Thyroid gland (tissue), 4 donors: ENCODE measurements at regions not wholly inside any gene's neighbourhood (a gene's known extent, or its start where the extent isn't known, plus 50 kb on each side); places are given as distances from the start of the nearest gene placed in this dataset.

Experiments
- DNase-seq, 2 donors: peaks; one replicate each; pipeline ENCODE4 v3.0.0-alpha.2; 2019
- H3K27ac ChIP-seq, 3 donors: fragments of 200-600 bp; sonication (generic); 1 replicate in 2 of 3; 2 replicates in 1 of 3; pipeline ENCODE4 v1.5.1; 2016 to 2019; ENCODE audit warnings: mild to moderate bottlenecking in 1 of 3, moderate library complexity in 1 of 3
- H3K27me3 ChIP-seq: fragments of 200-600 bp; sonication (generic); one replicate; pipeline ENCODE4 v1.5.1; 2019
- H3K36me3 ChIP-seq, 2 donors: fragments of 200-600 bp; sonication (generic); one replicate each; pipeline ENCODE4 v1.5.1; 2016 to 2019
- H3K4me1 ChIP-seq, 2 donors: fragments of 200-600 bp; sonication (generic); one replicate each; pipeline ENCODE4 v1.5.1; 2017 to 2019
- H3K4me3 ChIP-seq, 3 donors: fragments of 200-600 bp; sonication (generic); replicated peaks in 1 of 3; 1 replicate in 2 of 3; 2 replicates in 1 of 3; pipeline ENCODE4 v1.5.1; 2016; ENCODE audit warnings: mild to moderate bottlenecking in 1 of 3
- H3K9me3 ChIP-seq: fragments of 200-600 bp; sonication (generic); one replicate; pipeline ENCODE4 v1.5.1; 2017
- POLR2A ChIP-seq, 2 donors: fragments of 450-650 bp; IDR thresholded peaks; one replicate each; pipeline ENCODE4 v1.6.1; 2017; ENCODE audit warnings: antibody characterized with exemption in 2 of 2, mild to moderate bottlenecking in 2 of 2, moderate library complexity in 1 of 2
- WGBS, 2 donors: methylation state at CpG; one replicate each; pipeline ENCODE4 v1.1.5; 2017; 5-methylcytosine and 5-hydroxymethylcytosine counted together
- intact Hi-C: fragments of 100-400 bp; cut with DNase I; formaldehyde crosslinking; loops from one replicate; pipeline ENCODE4 v1.15.1; 2023
- TF ChIP-seq, protein P1 (sequence below), 6 experiments: fragments of 200-600 bp in 3 of 6; fragments of 450-650 bp in 3 of 6; sonication (generic) in 3 of 6; IDR thresholded peaks; one replicate each; pipeline ENCODE4 v1.5.1; 2016 to 2019; ENCODE audit warnings: antibody characterized with exemption in 6 of 6, mild to moderate bottlenecking in 2 of 6, inconsistent platforms in 1 of 6, moderate library complexity in 1 of 6

DNA sequence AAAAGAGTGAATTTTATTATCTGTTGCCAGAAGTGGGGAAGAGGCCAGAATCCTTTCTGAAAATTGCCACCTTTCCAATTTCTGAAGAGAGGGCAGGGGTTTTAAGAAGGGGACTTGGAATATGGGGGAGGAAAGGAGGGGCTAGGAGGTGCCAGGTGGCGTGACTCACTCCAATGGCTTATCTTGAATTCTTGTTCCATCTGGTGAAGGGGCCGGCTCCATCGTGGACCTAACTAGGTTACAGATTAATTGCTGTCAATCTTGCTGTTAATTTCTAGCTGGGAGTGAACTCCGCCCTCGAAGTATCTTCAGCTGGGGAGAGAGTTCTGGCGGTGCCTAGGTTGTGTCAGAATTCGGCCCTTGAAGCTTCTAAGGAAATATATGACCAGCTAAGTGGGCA, 138.7 kb downstream of the YTHDC2 start:
- intact Hi-C loops = no loop called here
- Histone ChIP-seq H3K4me1 (no peaks in the 10 kb centered on the region), H3K9me3 (no peaks in the 10 kb centered on the region), H3K4me3 (no peak overlapping the region), H3K27ac (no peak overlapping the region), H3K27me3 (no peaks in the 10 kb centered on the region), H3K36me3 (no peaks in the 10 kb centered on the region)
- TF ChIP-seq POLR2A (IDR thresholded peaks at IDR 0.05) = no peak
- TF ChIP-seq, protein P1, sequence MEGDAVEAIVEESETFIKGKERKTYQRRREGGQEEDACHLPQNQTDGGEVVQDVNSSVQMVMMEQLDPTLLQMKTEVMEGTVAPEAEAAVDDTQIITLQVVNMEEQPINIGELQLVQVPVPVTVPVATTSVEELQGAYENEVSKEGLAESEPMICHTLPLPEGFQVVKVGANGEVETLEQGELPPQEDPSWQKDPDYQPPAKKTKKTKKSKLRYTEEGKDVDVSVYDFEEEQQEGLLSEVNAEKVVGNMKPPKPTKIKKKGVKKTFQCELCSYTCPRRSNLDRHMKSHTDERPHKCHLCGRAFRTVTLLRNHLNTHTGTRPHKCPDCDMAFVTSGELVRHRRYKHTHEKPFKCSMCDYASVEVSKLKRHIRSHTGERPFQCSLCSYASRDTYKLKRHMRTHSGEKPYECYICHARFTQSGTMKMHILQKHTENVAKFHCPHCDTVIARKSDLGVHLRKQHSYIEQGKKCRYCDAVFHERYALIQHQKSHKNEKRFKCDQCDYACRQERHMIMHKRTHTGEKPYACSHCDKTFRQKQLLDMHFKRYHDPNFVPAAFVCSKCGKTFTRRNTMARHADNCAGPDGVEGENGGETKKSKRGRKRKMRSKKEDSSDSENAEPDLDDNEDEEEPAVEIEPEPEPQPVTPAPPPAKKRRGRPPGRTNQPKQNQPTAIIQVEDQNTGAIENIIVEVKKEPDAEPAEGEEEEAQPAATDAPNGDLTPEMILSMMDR (IDR thresholded peaks at IDR 0.05) = no peak
- 80 to 86% methylated on average over 7 of the region's 7 CpGs for WGBS, 2 donors
- DNase-seq = no peak

DNA sequence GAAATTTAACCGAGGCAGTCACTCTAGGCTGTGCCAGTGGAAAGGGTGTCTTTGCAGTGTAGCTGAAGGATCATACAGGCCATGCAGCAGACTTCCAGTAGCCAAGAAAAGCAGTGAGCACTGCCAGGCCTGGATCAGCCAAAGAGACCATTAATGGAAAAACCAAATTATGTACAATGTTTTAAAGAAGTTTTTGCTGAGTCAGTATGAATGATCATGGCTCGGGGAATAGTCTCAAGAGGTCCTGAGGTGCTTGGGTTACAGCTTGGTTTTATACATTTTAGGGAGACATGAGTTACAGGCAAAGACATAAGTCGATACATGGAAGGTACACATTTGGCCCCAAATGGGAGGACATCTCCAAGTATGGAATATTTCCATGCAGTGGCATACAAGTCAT, 141.3 kb downstream of the YTHDC2 start:
- H3K4me1 ChIP-seq = no peaks in the 10 kb centered on the region
- intact Hi-C loops = no loop called here
- 79 to 85% methylated on average over 3 of the region's 3 CpGs for WGBS, 2 donors
- H3K27ac ChIP-seq = no peak overlapping the region
- H3K36me3 ChIP-seq = no peaks in the 10 kb centered on the region
- H3K4me3 ChIP-seq = no peak overlapping the region
- TF ChIP-seq, protein P1 (IDR thresholded peaks at IDR 0.05) = no peak
- TF ChIP-seq POLR2A (IDR thresholded peaks at IDR 0.05) = no peak
- no peaks in the 10 kb centered on the region for H3K27me3 ChIP-seq
- no peak for DNase-seq
- H3K9me3 ChIP-seq = no peaks in the 10 kb centered on the region

DNA sequence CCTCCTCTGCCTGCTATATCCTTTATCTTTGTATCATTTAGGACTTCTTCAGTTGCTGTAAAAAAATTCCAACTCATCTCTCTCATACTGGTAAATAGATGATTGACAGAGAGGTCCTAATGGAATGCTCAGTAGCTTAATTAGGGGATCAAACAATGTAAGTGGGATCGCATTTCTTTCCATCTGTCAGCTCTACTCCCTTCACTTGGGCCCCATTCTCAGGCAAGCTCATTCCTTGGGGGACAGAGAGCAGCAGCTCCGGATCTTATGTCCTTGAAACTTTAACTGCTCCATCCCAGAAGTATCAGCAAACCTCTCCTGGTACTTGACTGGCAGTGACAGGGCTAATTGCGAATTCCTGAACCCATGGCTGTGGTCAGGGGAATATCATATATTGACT, 146.7 kb downstream of the YTHDC2 start:
- no peak for DNase-seq
- 46 to 49% methylated on average over 3 of the region's 3 CpGs for WGBS, 2 donors
- H3K36me3 ChIP-seq = no peaks in the 10 kb centered on the region
- no peaks in the 10 kb centered on the region for H3K27me3 ChIP-seq
- intact Hi-C loops = no loop called here
- TF ChIP-seq, protein P1 (IDR thresholded peaks at IDR 0.05) = no peak
- no peak for TF ChIP-seq POLR2A (IDR thresholded peaks at IDR 0.05)
- no peak overlapping the region for H3K27ac ChIP-seq
- no peaks in the 10 kb centered on the region for H3K9me3 ChIP-seq
- no peaks in the 10 kb centered on the region for H3K4me1 ChIP-seq
- H3K4me3 ChIP-seq = no peak overlapping the region

DNA sequence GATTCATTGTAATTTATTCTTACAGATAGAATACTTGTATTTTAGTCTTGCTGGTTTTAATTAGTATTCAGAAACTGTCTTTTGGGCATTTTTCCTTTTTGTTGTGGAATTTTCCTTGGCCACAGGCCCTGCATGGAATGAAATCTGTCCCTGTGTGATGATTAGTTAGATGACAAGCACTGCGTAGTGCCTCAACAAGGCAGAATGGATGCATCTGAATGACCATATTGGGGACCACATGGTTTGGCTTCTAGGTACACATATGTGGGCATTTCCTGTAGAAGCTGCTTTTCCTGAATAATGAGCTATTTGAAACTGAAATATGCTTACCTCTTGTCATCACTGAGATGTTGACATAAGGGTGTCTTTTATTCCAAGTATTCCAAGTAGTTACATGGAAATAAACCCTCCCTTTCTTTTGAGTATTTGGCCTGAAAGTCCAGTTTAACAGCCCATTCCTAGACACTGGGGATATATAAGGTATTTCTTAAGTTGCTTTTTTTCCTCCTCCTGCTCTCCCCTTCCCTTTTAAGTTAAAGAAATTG, 147.3 kb downstream of the YTHDC2 start:
- DNase-seq = no peak
- Histone ChIP-seq H3K36me3 (no peaks in the 10 kb centered on the region), H3K27ac (no peak overlapping the region), H3K27me3 (no peaks in the 10 kb centered on the region), H3K4me1 (no peaks in the 10 kb centered on the region), H3K9me3 (no peaks in the 10 kb centered on the region), H3K4me3 (no peak overlapping the region)
- WGBS, 2 donors = 77 to 95% methylated on average over 1 of the region's 1 CpG
- intact Hi-C loops = no loop called here
- no peak for TF ChIP-seq POLR2A (IDR thresholded peaks at IDR 0.05)

DNA sequence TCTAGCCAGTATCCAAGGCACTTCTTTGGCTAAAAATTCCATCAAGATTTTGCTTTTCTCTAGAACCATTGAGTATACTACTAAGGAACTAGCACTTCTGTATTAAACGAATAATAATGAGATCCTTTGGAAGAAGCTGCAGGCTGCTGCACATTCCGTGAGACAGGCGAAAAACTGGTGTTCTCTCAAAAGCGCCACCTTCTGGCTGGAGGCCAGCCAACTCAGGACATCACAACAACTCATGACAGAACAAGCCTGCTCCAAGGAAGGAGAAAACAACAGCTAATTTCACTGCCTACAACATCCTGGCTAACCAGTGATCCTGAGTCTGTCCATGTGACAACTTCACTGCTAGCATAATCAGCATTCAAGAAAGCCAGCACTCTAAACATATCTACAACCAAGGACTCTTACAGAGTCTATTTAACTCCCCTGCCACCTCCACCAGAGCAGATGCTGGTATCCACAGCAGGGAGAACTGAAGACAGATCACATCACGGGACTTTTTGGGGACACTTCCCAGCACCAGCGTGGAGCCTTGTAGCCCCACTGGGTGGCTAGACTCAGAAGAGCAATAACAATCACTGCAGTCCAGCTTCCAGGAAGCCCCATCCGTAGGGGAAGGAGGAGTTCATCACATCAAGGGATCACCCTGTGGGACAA, 150.5 kb downstream of the YTHDC2 start:
- peak; percentile 38 to 60 for DNase-seq
- Histone ChIP-seq H3K27ac (no peak overlapping the region), H3K36me3 (no peaks in the 10 kb centered on the region), H3K4me3 (no peak overlapping the region), H3K27me3 (no peaks in the 10 kb centered on the region), H3K4me1 (no peaks in the 10 kb centered on the region), H3K9me3 (no peaks in the 10 kb centered on the region)
- intact Hi-C loops = no loop called here
- TF ChIP-seq, protein P1 (IDR thresholded peaks at IDR 0.05) = peak in 1 of 6 experiments; percentile 22
- no peak for TF ChIP-seq POLR2A (IDR thresholded peaks at IDR 0.05)
- 64 to 69% methylated on average over 7 of the region's 7 CpGs for WGBS, 2 donors
